ENCODE measurements at regions not wholly inside any gene's neighbourhood (a gene's known extent, or its start where the extent isn't known, plus 50 kb on each side); places are given as distances from the start of the nearest gene placed in this dataset.

- ChIA-PET CTCF (no interaction called here), POLR2A (no interaction called here)
- no peak for TF ChIP-seq CTCF (IDR thresholded peaks at IDR 0.05; ENCODE audit: control extremely low read depth, extremely low read depth, low read depth, missing control alignments)
- no peak for DNase-seq (ENCODE audit: extremely low spot score)
Measured at GRCh38 chr7:113392421-113392820, 274.1 kb upstream of the SMIM30 start.

GRCh38 chr7:113389112-113389646 lies 270.8 kb upstream of the SMIM30 start:
- DNase-seq (ENCODE audit: extremely low spot score): no peak
- TF ChIP-seq CTCF (IDR thresholded peaks at IDR 0.05; ENCODE audit: control extremely low read depth, extremely low read depth, low read depth, missing control alignments): no peak
- CTCF ChIA-PET: no interaction called here
- POLR2A ChIA-PET: no interaction called here

- ChIA-PET CTCF (no interaction called here), POLR2A (no interaction called here)
- TF ChIP-seq CTCF (IDR thresholded peaks at IDR 0.05; ENCODE audit: control extremely low read depth, extremely low read depth, low read depth, missing control alignments): no peak
- DNase-seq (ENCODE audit: extremely low spot score): no peak
Measured at GRCh38 chr7:113383638-113384037, 265.3 kb upstream of the SMIM30 start.

GRCh38 chr7:113379746-113380145 lies 261.4 kb upstream of the SMIM30 start:
- DNase-seq (ENCODE audit: extremely low spot score): no peak
- ChIA-PET POLR2A (no interaction called here), CTCF (no interaction called here)
- TF ChIP-seq CTCF (IDR thresholded peaks at IDR 0.05; ENCODE audit: control extremely low read depth, extremely low read depth, low read depth, missing control alignments): no peak

- DNase-seq (ENCODE audit: extremely low spot score): no peak
- ChIA-PET CTCF (no interaction called here), POLR2A (no interaction called here)
- no peak for TF ChIP-seq CTCF (IDR thresholded peaks at IDR 0.05; ENCODE audit: control extremely low read depth, extremely low read depth, low read depth, missing control alignments)
Measured at GRCh38 chr7:113374955-113375354, 256.6 kb upstream of the SMIM30 start.

GRCh38 chr7:113373863-113374262 lies 255.5 kb upstream of the SMIM30 start:
- ChIA-PET CTCF (no interaction called here), POLR2A (no interaction called here)
- DNase-seq (ENCODE audit: extremely low spot score): no peak
- TF ChIP-seq CTCF (IDR thresholded peaks at IDR 0.05; ENCODE audit: control extremely low read depth, extremely low read depth, low read depth, missing control alignments): no peak

Measured in GM10248 (cell line).